Memory B cell (primary cell): ENCODE measurements at regions not wholly inside any gene's neighbourhood (a gene's known extent, or its start where the extent isn't known, plus 50 kb on each side); places are given as distances from the start of the nearest gene placed in this dataset.

Experiments used
- ATAC-seq: fragments of 150-1000 bp; cut with Tn5 transposase; 2 replicates; pipeline ENCODE4 v1.10.0; 2021; ENCODE audit warnings: low read depth, mild to moderate bottlenecking, moderate library complexity
- DNase-seq, 2 donors: peaks; one replicate each; pipeline ENCODE4 v3.0.0; 2022; ENCODE audit warnings: low spot score in 2 of 2
- H3K27ac Mint-ChIP-seq: one replicate; pipeline ENCODE4 v1.8.0; 2022; ENCODE audit warnings: mild to moderate bottlenecking, moderate library complexity, mixed read lengths
- H3K27me3 Mint-ChIP-seq: one replicate; pipeline ENCODE4 v1.8.0; 2022; ENCODE audit warnings: mixed read lengths
- H3K36me3 Mint-ChIP-seq: one replicate; pipeline ENCODE4 v1.8.0; 2022; ENCODE audit warnings: mild to moderate bottlenecking, mixed read lengths
- H3K4me1 Mint-ChIP-seq: one replicate; pipeline ENCODE4 v1.8.0; 2022; ENCODE audit warnings: mixed read lengths
- H3K4me3 Mint-ChIP-seq: one replicate; pipeline ENCODE4 v1.8.0; 2022; ENCODE audit warnings: mild to moderate bottlenecking, moderate library complexity, mixed read lengths
- H3K9me3 Mint-ChIP-seq: one replicate; pipeline ENCODE4 v1.8.0; 2022; ENCODE audit warnings: mixed read lengths

DNA sequence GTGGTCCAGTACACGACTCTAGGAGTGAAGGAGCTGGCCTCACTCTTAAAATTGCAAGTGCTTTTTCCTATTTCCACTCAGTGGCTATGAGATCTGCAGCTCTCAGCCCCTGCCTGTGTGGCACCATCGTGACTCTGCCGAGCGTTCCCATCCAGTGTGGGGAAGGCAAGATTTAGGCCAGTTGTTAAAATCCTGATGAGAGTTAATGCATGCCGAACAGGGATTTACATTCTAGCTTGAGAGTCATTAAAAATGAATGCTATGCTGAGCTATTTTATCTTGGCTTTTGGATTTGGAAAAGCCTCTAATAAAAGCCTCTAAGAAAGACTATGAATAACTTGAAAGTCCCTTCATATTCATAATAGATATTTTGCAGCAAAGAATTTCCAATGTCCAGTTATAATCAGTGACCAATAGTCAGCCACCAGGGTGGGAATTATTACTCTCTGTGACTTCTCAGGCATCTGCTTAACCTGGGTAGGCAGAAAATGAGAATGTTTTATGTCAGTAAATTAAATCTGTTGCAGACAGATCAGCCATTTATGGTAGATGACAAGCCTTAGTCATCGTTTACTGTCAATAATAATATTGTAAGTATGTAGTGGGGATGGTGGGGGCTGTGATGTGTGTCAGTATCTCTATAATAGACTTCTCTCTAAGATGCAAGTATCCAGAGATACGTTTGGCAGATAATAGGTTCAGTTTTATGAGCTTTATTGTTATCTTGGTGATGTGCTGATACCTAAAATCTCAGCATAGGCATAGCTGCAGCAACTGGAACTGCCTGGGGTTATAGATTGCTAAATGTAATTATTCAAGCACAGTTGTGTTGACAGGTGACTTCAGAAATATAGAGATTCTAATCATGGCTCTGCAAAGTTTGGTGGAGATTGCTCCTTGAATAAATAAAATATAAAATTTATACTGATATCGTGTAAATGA lies 207.8 kb downstream of the SOCS6 start:
- Mint-ChIP-seq H3K27ac (no peak overlapping the region), H3K4me1 (no peaks in the 10 kb centered on the region), H3K9me3 (no peaks in the 10 kb centered on the region), H3K36me3 (no peaks in the 10 kb centered on the region), H3K27me3 (no peaks in the 10 kb centered on the region), H3K4me3 (no peak overlapping the region)
- ATAC-seq = no peak
- DNase-seq = no peak

DNA sequence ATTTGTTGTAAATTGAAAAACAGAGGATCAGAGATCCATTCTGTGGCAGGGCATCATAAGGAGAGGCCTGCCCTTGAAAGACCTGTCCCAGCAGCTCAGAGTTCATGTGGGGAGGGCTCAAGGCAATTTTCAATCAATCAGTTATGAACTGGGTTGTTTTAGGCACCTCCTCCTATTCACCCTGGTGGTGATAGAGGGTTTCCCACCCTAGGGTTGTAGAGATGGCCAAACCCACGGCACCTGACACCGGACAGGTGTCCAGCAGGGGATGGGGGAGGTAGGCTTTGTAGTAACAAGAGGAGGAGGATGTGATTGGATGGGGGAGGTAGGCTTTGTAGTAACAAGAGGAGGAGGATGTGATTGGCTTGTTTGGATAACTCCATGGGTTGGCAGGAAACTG lies 205.7 kb downstream of the SOCS6 start:
- H3K4me1 Mint-ChIP-seq = peaks cover 5% of the 10 kb centered on the region
- no peaks in the 10 kb centered on the region for H3K36me3 Mint-ChIP-seq
- no peak for DNase-seq
- peaks cover 1% of the 10 kb centered on the region for H3K27me3 Mint-ChIP-seq
- no peaks in the 10 kb centered on the region for H3K9me3 Mint-ChIP-seq
- no peak overlapping the region for H3K4me3 Mint-ChIP-seq
- no peak for ATAC-seq
- H3K27ac Mint-ChIP-seq = no peak overlapping the region

DNA sequence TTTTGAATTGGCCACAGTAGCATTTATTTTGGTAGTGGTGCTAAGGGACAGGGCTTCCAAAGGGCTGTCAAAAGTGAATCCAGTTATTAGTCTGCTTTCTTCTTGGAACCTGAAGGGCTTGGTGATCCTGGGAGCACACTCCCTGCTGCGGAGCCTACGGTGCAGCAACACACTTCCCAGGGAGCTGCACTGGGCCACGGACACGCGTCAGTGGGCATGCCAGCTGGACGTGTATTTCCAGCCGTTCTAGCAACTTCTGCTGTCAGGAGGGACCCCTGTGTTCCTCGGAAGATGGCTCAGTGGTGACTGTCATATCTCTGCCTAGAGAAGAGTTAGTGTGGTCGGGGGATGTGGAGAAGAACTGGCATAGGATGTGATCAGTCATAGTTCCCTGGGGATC lies 204.6 kb downstream of the SOCS6 start:
- no peak for DNase-seq
- H3K4me1 Mint-ChIP-seq = peaks cover 5% of the 10 kb centered on the region
- ATAC-seq = no peak
- H3K27ac Mint-ChIP-seq = no peak overlapping the region
- H3K36me3 Mint-ChIP-seq = no peaks in the 10 kb centered on the region
- peaks cover 1% of the 10 kb centered on the region for H3K27me3 Mint-ChIP-seq
- no peak overlapping the region for H3K4me3 Mint-ChIP-seq
- no peaks in the 10 kb centered on the region for H3K9me3 Mint-ChIP-seq

DNA sequence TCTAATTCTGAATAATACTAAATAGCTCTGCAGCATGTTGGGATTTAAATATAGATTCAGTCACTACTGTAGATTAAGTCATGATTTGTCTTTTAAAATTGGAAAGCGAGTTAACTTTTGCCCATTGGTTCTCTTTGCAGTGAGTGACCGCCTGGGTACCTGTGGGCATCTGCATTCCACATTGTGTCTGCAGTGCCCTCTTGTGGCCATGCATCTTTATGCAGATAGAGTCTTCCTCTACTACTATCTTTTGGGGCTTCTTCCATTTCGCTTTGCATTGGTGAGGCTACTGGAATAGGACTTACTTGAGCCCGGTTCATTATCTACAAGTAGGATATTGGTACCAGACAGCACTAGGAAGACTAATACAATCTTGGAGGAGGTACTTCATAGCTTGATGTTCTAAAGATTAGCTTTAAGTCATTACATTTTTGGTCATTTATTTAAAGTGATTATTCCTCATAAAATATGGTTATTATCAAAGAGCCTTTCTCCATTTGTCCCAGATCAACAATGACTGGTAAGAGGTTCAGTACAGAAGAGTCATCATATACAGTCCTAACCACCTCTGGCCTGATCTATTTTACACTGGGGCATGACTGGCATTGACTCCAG lies 203.0 kb downstream of the SOCS6 start:
- Mint-ChIP-seq H3K36me3 (no peaks in the 10 kb centered on the region), H3K9me3 (no peaks in the 10 kb centered on the region), H3K27ac (no peak overlapping the region), H3K4me1 (peaks cover 5% of the 10 kb centered on the region), H3K27me3 (peaks cover 1% of the 10 kb centered on the region), H3K4me3 (no peak overlapping the region)
- ATAC-seq (peak; percentile 53), DNase-seq (peak; percentile 25 to 30)

DNA sequence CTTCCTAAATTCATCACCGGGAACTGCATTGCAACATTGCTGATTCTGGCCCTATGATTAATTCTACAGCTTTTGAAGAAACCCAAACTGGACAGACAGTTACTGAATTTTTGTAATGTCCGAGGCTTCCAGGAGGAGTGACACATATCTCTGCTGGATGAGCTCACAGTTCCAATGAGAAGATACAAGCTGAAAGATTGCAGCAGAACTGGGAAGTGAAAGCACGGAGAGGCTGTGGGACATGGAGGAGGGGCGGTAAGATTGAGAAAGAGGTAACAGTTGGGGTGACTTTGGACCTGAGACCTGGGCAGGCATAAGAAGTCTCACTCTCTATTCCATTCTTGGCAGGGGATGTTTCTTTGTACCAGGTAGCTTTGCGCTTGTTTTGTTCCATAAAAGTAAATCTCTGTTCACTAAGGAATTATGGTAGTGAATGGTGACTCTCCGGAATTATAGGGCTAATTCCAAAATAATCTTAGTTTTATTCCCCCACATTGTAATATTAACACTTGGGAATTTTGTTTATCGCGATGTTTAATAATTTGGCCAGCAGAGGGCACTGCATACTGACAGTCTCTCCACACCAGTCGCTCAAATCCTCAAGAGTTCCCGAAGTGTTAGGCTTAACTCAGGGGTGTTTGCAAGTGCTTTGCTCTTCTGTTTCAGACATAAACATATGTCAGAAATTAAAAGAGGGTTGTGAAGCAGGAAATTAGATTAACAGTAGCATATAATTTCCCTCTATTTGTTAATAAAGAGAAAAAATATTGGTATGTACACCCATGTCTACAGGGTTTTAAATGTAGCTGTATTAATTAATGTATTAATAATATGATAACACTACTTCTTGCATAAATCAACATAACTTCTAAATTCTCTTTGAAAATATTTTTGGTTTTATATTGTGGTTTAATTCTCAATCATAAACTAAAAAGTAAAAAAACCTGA lies 201.4 kb downstream of the SOCS6 start:
- Mint-ChIP-seq H3K27me3 (peaks cover 1% of the 10 kb centered on the region), H3K4me1 (peaks cover 5% of the 10 kb centered on the region), H3K9me3 (no peaks in the 10 kb centered on the region), H3K4me3 (no peak overlapping the region), H3K27ac (no peak overlapping the region), H3K36me3 (no peaks in the 10 kb centered on the region)
- DNase-seq = peak; percentile 20 to 24
- ATAC-seq = no peak

DNA sequence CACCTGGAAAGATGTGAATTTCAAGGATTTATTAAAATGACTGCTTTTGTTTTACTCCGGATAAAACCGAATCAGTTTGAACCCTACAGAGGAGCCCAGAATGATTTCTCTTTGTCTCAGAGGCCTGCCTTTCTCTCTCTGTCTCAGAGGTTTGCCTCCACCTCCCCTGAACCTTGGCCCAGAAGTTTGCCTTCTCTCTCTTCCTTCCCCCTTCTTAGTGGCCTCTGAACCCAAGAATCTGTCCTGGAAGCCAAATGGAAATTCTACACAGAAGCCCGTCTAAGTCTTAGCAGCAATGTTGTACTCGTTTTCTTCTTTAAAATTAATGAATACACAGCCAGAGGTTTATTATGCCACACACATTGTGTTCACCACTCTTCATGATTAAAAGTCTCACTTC lies 200.7 kb downstream of the SOCS6 start:
- ATAC-seq (no peak), DNase-seq (no peak)
- Mint-ChIP-seq H3K36me3 (no peaks in the 10 kb centered on the region), H3K4me1 (peaks cover 5% of the 10 kb centered on the region), H3K27ac (no peak overlapping the region), H3K4me3 (no peak overlapping the region), H3K27me3 (peaks cover 3% of the 10 kb centered on the region), H3K9me3 (no peaks in the 10 kb centered on the region)

DNA sequence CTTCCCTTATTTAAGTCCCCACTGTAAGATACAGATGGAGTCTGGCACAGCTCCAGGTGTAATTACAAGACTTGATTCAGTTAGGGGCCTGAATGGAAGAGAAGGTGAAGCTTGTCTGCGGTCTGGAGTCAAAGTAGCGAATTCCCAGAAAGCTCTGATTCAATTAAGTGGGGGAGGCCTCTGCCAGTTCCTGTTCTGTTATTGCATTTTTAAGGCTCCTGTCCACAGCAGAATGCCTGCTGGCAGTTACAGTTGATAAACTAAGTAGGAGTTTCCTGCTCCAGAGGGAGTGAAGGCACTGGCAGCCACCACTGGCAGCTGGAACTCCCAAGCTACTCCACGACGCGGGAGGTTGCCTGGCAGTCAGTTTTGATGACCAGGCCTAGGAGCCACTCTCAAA lies 181.1 kb downstream of the SOCS6 start:
- Mint-ChIP-seq H3K9me3 (peaks cover 1% of the 10 kb centered on the region), H3K4me3 (no peak overlapping the region), H3K27ac (no peak overlapping the region), H3K36me3 (no peaks in the 10 kb centered on the region), H3K27me3 (peaks cover 4% of the 10 kb centered on the region), H3K4me1 (no peaks in the 10 kb centered on the region)
- DNase-seq (no peak), ATAC-seq (no peak)

DNA sequence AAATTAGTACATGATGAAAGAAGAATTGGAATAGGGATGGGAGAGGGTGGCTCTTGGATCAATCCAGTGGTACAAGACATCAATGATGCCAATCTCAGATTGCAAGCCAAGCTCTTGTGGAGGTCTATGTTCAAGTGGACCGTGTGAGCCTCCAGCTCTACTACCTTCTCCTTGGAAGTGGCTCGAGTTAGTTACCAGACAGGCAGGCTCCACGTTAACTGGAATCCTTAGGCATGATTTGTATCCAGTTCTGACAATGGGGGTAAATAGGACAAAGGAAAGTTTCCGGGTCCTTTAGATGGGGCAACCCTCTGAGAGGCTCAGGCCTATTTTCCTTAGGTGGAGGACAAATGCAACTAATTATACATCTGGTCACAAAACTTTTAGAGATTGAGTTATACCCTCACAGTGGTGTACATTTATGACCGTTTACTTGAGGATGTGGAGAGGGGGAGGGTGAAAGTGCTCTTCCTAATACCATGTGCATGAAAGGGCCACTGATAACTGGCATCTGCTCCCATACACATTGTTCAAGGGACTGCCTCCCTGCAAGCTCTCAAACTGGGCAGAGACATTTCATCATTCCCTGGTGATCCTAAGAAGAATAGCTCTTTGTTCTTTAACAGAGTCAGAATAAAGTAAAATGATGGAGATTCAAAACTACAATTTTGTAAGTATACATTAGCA lies 180.2 kb downstream of the SOCS6 start:
- H3K27ac Mint-ChIP-seq = no peak overlapping the region
- peaks cover 6% of the 10 kb centered on the region for H3K4me1 Mint-ChIP-seq
- ATAC-seq (no peak), DNase-seq (no peak)
- peaks cover 4% of the 10 kb centered on the region for H3K27me3 Mint-ChIP-seq
- peaks cover 2% of the 10 kb centered on the region for H3K9me3 Mint-ChIP-seq
- H3K4me3 Mint-ChIP-seq = no peak overlapping the region
- no peaks in the 10 kb centered on the region for H3K36me3 Mint-ChIP-seq

DNA sequence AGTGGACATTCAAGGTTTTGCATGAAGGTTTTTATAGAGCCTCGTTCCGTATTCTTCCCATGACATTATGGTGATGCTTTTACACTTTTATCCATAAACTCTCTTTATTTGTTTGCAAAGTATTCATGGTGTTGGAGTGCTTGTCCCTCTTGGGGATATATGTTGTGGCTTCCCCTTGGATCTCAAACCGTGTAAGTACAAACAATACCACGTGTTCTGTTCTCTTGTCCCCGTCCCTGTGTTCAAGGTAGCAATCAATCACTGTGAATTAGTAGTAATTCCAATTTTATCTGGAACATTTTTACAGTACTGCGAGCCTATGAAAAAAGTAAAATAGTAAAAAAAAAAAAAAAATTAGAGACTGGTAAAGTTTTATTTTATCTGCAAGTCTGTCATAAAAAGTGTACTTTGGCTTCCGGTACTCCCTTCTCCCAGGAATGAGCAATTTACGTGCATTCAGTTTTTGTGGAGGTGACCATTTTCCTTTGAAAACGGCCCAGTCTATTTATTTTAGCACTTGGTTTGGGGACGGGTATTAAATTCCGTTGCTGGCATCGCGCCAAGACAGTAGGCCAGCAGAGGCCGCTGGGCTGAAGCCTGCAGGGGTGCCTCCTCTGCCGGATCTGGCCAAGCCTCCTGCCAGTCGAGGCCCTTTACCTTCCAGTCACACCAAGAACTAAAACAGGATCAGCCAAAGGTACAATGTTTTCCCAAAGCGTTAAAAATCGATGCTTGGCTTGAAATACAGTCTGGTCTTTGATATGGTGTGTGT lies 175.7 kb downstream of the SOCS6 start:
- Mint-ChIP-seq H3K27ac (no peak overlapping the region), H3K4me1 (peaks cover 6% of the 10 kb centered on the region), H3K4me3 (peak overlapping the region; percentile 27), H3K9me3 (peaks cover 2% of the 10 kb centered on the region), H3K27me3 (peaks cover 15% of the 10 kb centered on the region), H3K36me3 (no peaks in the 10 kb centered on the region)
- ATAC-seq = no peak
- no peak for DNase-seq

DNA sequence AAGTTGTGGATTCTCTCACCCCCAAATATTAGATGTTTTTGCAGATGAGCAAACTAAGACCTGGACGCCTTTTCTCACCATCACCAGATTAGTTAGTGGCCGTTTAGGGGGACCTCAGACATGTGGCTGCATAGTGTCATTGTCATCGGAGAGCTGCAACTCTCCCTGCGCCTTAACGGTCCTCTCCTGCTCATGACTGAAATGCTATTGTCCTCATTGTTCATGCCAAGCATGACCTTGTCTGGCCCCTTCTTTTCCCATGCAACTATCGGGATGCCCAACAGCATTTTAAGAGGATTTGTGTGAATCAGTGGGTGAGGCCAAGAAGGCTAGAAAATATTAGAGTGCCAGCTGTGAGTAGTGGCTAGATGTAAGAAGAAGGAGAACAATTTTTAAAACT lies 174.2 kb downstream of the SOCS6 start:
- Mint-ChIP-seq H3K27ac (no peak overlapping the region), H3K36me3 (no peaks in the 10 kb centered on the region), H3K4me3 (no peak overlapping the region), H3K27me3 (peaks cover 13% of the 10 kb centered on the region), H3K9me3 (peaks cover 2% of the 10 kb centered on the region), H3K4me1 (peaks cover 6% of the 10 kb centered on the region)
- ATAC-seq (no peak), DNase-seq (no peak)

DNA sequence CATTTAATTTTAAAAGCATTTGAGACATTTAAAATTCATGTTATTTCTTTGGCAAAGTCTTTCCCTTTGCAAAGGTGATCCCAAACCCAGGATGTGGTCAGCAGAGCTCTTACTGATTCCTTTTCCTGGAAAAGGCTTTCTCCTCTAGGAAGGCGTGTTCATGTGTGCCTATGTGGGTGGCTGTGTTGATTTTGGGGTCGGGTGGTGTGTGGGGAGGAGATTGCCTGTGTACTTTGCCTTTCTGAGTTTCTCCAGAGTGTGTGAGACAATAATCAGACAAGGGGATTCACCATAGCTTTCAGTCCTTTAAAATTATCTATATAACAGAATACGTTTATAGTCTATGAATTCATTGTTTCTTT lies 173.2 kb downstream of the SOCS6 start:
- ATAC-seq (no peak), DNase-seq (no peak)
- peaks cover 6% of the 10 kb centered on the region for H3K4me1 Mint-ChIP-seq
- peaks cover 13% of the 10 kb centered on the region for H3K27me3 Mint-ChIP-seq
- no peaks in the 10 kb centered on the region for H3K36me3 Mint-ChIP-seq
- H3K9me3 Mint-ChIP-seq = peaks cover 2% of the 10 kb centered on the region
- no peak overlapping the region for H3K4me3 Mint-ChIP-seq
- no peak overlapping the region for H3K27ac Mint-ChIP-seq

DNA sequence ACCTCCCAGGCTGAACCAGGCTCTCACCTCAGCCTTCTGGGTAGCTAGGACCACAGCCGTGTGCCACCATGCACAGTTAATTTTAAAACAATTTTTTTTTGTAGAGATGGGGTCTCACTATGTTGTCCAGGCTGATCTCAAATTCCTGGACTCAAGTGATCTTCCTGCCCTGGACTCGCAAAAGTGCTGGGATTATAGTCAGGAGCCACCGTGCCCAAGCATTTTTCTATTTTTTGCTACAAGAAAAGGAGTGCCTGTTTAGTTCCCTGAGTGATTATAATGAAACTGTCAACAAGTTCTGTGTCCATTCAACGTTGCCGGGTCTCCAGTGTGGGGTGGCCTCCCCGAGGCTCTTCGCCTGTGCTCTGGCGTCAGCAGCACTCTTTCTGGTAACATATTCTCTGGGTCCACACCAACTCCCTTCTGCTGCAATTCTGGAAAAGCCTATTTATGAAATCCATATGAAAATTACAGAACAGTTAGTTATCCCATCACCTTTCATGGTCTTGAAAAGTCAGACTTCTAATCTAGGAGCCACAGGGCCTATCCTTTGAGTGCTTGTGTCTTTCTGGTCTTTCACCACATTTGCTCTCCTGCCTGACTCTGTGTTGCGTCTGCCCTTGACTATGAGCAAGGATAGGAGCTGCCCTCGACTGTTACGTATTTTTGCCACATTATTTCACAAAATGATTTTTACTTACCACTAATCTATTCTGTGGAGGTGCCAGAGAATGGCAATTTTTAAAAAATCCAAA lies 172.7 kb downstream of the SOCS6 start:
- Mint-ChIP-seq H3K27ac (no peak overlapping the region), H3K27me3 (peaks cover 13% of the 10 kb centered on the region), H3K4me1 (peaks cover 6% of the 10 kb centered on the region), H3K9me3 (peaks cover 2% of the 10 kb centered on the region), H3K36me3 (no peaks in the 10 kb centered on the region), H3K4me3 (no peak overlapping the region)
- DNase-seq (no peak), ATAC-seq (no peak)
